Muscle of back (tissue), 3 donors: ENCODE measurements at regions not wholly inside any gene's neighbourhood (a gene's known extent, or its start where the extent isn't known, plus 50 kb on each side); places are given as distances from the start of the nearest gene placed in this dataset.

Source experiments
- DNase-seq, 3 donors: peaks; one replicate each; pipeline versions ENCODE4 v3.0.0 to v3.0.0-alpha.2; 2013

GRCh38 chr2:221042926-221043325 lies 529.2 kb downstream of the EPHA4 start:
- no peak for DNase-seq

- no peak for DNase-seq
These were observed 527.3 kb downstream of the EPHA4 start for GRCh38 chr2:221044781-221045180.

- peak; percentile 40 to 80 (median 45) for DNase-seq
These were observed 521.9 kb downstream of the EPHA4 start for GRCh38 chr2:221050020-221050795.

GRCh38 chr2:221051162-221051561 lies 520.9 kb downstream of the EPHA4 start:
- DNase-seq, result peak in 1 of 3 donors; percentile 8

GRCh38 chr2:221060376-221060775 lies 511.7 kb downstream of the EPHA4 start:
- no peak for DNase-seq

- no peak for DNase-seq
These were observed 508.5 kb downstream of the EPHA4 start for GRCh38 chr2:221063568-221063967.

- DNase-seq, result no peak
These were observed 507.8 kb downstream of the EPHA4 start for GRCh38 chr2:221064058-221064854.

- no peak for DNase-seq
These were observed 507.2 kb downstream of the EPHA4 start for GRCh38 chr2:221064880-221065279.

GRCh38 chr2:221068123-221068522 lies 504.0 kb downstream of the EPHA4 start:
- DNase-seq, result no peak

GRCh38 chr2:221070106-221070505 lies 502.0 kb downstream of the EPHA4 start:
- DNase-seq, result no peak

- DNase-seq, result no peak
These were observed 498.6 kb downstream of the EPHA4 start for GRCh38 chr2:221073326-221074049.

GRCh38 chr2:221074238-221074637 lies 497.9 kb downstream of the EPHA4 start:
- no peak for DNase-seq

- peak; percentile 8 to 43 (median 18) for DNase-seq
These were observed 496.9 kb downstream of the EPHA4 start for GRCh38 chr2:221075203-221075602.

- no peak for DNase-seq
These were observed 494.9 kb downstream of the EPHA4 start for GRCh38 chr2:221077251-221077650.

- DNase-seq, result no peak
These were observed 494.3 kb downstream of the EPHA4 start for GRCh38 chr2:221077799-221078198.

GRCh38 chr2:221085341-221085900 lies 486.7 kb downstream of the EPHA4 start:
- DNase-seq, result no peak

- DNase-seq, result no peak
These were observed 486.2 kb downstream of the EPHA4 start for GRCh38 chr2:221085936-221086335.

- DNase-seq, result no peak
These were observed 484.3 kb downstream of the EPHA4 start for GRCh38 chr2:221087779-221088178.

- no peak for DNase-seq
These were observed 483.6 kb downstream of the EPHA4 start for GRCh38 chr2:221088506-221088905.

GRCh38 chr2:221095356-221095755 lies 476.7 kb downstream of the EPHA4 start:
- no peak for DNase-seq

- DNase-seq, result no peak
These were observed 475.2 kb downstream of the EPHA4 start for GRCh38 chr2:221096706-221097567.
